GM21526 (cell line): ENCODE measurements at regions not wholly inside any gene's neighbourhood (a gene's known extent, or its start where the extent isn't known, plus 50 kb on each side); places are given as distances from the start of the nearest gene placed in this dataset.

Source experiments
- ATAC-seq: cut with Tn5 transposase; IDR thresholded peaks from one replicate; pipeline ENCODE4 v1.9.1; 2021; ENCODE audit warnings: moderate library complexity; ENCODE audit not compliant: unreplicated experiment, low FRiP score

DNA sequence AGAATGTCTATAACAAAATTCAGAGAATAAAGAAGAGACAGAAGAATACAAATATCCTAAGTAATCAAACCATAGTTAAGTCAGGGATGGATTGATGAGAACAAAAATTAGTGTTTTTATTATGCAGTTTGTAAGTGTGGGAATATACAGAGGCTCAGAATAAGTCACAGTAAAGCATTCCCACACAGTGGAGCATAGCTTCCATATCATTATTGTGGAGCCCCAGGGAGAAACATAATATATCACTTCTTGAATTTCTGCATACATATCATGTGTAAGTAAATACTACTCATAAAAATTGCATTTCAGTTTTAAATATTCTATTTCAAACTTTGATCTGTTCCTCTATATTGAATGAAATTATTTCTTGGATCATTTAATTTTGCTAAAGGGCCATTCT lies 790.4 kb downstream of the PLA2G4A start:
- no peak for ATAC-seq

GRCh38 chr1:187621951-187622350 lies 793.2 kb downstream of the PLA2G4A start:
- ATAC-seq: no peak

- no peak for ATAC-seq
Observed at GRCh38 chr1:187622545-187622944, 793.8 kb downstream of the PLA2G4A start.

DNA sequence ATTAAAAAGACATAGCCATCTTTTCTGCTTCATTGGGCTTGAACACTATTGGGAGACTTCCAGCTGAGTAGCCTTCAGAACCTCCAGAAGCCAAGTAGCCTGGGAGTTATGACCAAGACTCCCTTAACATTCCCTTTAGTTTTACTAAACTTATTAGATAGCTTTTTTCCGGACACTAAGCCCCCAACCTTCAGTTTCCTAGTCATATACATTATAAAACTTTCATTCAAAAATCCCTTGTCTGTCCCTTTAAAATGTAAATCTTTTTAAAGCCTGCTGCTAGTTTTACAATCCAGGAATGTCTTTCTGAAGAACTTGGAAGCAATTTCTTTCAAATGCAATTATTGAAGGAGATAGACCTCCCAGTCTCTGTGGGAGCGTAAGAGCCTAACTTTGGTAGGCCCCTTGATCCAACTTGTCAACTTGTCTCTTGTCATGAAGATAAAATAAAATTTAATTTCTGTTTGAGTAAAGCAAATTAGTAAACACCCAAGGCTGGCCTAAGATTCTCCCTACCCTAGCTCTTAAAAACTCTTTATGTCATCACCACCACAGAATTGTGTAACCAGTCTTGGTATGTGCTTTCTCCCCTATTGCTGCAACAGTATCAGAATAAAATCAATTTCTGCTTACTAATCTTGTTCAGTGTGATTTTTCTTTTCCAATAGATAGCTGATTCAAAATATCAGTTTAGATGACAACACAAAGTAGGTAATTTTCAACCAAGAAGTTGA lies 796.2 kb downstream of the PLA2G4A start:
- no peak for ATAC-seq

- no peak for ATAC-seq
Observed at GRCh38 chr1:187626056-187626455, 797.3 kb downstream of the PLA2G4A start.

GRCh38 chr1:187627516-187627915 lies 798.8 kb downstream of the PLA2G4A start:
- no peak for ATAC-seq

- no peak for ATAC-seq
Observed at GRCh38 chr1:187629075-187629474, 800.3 kb downstream of the PLA2G4A start.

DNA sequence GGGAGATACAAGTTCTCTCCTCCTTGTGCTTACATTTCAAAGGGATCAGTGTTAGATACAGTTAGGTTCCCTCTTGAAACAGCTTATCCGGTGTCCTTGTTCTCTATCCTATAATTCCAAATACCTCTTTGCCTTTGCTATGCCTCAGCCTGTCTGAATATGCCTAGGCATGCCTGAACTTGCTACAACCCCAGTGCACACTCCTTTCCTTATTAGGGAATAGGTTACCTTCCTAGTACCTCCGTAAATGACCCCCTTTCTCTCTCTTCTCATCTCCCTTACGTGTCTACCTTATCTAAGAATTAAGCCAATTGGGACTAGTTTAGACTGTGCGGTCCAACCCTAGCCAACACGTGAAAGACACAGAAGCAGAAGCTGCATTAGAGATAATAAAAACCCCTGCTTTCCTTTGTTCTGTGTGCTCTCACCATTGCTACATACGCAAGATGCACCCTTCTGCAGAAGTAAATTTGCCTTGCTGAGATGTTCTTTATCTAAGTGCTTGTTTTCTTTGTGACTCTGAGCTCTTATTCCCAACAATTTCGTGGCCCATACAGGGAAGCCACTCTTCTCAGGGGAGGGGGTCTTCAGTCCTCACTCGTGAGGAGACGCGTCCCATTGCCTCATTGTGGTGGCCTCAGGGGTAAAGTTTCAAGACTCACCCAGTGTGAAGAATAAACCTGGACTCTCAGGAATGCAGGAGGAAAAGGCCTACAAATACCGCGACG lies 802.1 kb downstream of the PLA2G4A start:
- no peak for ATAC-seq

- no peak for ATAC-seq
Observed at GRCh38 chr1:187631381-187631675, 802.6 kb downstream of the PLA2G4A start.

GRCh38 chr1:187631984-187632383 lies 803.2 kb downstream of the PLA2G4A start:
- no peak for ATAC-seq

- no peak for ATAC-seq
Observed at GRCh38 chr1:187634940-187635339, 806.2 kb downstream of the PLA2G4A start.

DNA sequence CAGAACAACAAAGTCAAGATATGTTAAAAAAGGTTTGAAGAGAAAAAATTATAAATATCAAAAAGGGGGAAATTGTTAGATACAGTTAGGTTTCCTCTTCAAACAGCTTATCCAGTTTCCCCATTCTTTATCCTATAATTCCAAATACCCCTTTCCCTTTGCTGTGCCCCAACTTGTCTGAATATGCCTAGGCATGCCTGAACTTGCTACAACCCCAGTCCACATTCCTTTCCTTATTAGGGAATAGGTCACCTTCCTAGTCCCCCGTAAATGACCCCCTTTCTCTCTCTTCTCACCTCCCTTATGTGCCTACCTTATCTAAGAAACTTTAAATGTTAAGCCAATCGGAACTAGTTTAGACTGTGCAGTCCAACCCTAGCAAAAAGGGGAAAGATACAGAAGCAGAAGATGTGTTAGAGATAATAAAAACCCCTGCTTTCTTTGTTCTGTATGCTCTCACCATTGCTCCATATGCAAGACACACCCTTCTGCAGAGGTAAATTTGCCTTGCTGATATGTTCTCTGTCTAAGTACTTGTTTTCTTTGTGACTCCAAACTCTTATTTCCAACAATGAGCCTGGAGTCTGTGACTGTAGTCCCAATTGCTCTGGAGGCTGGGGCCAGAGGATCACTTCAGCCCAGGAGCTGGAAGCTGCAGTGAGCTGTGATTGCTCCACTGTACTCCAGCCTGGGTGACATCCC lies 810.1 kb downstream of the PLA2G4A start:
- ATAC-seq: no peak

DNA sequence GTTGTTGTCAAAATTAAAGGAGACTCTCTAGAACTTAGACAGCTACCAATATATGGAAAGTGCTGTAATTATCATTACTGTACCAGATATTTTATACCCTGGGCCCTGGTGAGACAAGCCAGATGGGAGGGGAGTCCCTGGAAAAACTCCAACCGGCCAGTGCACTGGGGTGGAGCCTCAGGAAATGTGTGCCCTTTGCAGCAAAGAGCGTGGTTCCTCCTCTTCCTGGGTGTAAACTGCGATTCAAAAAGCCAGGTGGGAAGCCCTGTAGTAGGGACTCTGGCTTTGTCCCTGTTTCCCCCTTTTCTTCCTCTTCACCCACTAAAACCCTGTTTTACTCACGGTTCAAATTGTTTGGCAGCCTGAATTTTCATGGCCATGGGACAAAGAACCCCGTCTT lies 812.3 kb downstream of the PLA2G4A start:
- ATAC-seq: no peak

DNA sequence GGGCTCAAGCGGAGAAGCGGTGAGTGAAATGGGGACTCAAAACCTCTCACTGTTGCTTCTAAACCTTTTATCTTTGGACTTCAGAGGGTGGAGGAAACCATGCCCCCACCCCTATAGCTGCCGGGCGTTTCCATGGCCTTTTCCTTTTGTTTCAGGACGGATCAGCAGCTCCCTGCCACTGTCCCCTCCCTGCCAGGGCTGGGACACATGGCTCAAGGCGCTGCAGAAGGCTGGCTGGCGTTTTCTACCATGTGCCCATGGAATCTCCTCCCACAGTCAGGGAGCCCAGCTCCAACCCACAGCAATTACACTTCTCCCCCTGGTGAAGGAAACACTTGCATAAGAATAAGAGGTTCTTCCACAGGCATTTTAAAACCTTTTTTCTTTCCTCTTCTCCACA lies 812.7 kb downstream of the PLA2G4A start:
- ATAC-seq: no peak

DNA sequence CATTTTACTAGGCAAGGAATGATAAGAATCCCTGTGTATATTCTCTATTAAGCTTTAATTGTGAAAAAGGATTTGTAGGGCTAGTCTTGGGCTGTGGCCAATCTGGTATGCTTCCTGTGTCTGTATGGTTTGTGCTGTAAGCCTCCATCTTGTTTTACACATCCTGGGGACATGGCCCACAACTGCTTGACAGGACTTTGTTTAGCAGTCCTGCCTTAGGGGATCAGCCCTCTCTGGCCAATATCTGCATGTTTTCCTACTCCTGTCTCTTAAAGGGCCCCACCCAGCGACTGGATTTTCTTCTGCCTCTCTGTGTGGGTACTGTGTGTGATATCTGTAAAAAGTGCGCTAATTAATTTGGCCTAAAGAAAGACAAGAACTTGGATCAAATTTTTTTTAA lies 813.2 kb downstream of the PLA2G4A start:
- no peak for ATAC-seq

DNA sequence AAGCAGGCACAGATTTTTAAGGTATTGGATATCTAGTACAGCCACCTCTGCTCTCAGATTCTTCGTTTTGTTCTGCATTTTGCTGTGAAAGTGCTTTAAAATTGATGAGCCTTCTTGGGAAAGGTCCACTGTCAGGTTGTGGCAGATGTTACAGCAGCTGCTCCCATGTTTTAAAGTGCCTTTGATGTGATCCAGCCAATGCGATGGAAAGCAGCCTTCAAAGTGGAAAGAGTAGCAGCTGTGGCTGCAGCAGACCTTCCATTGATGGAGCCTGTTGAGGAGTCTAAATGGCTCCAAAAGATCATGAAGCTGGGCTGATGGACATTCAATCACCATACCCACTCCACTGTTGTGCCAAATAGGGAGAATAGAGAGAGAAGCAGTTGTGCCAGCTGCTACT lies 816.9 kb downstream of the PLA2G4A start:
- no peak for ATAC-seq

DNA sequence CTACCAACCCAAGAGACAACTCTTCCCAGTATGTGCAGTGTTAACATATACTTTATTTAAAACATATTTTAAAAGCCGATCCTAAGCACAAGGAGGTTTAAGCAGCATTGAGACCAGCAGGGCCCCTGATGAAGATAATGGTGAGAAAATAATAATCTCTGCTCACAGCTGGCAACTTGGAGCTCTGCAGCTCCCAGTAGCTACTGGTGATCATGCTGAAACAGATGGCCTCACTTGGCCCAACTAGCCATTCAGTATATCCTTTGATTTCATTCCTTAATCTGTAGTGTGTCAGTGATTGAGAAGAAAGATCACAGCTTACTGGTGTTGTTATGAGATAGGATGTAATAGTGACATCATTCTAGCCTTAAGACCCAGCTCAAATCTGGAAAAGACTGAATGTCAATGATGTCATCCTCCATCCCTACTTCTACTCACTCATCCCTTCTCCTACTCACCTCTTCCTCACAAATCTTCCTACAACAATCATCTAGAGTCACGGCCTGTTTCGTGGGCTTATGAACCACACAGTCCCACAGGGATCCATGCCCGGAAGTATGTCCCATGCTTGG lies 817.9 kb downstream of the PLA2G4A start:
- no peak for ATAC-seq

- no peak for ATAC-seq
Observed at GRCh38 chr1:187648091-187648490, 819.3 kb downstream of the PLA2G4A start.

GRCh38 chr1:187654635-187655034 lies 825.9 kb downstream of the PLA2G4A start:
- ATAC-seq: no peak

- no peak for ATAC-seq
Observed at GRCh38 chr1:187655104-187655503, 826.4 kb downstream of the PLA2G4A start.

- no peak for ATAC-seq
Observed at GRCh38 chr1:187665483-187665882, 836.7 kb downstream of the PLA2G4A start.
